OCI-LY7 (cell line): ENCODE measurements at regions not wholly inside any gene's neighbourhood (a gene's known extent, or its start where the extent isn't known, plus 50 kb on each side); places are given as distances from the start of the nearest gene placed in this dataset.

Experiments used
- BruUV-seq: library from RNA; stranded (reverse); fragments of 400-500 nt; replicated peaks from 2 replicates; lab custom pipeline; 2021; lab: Mats Ljungman, UMichigan
- CTCF ChIA-PET: fragments of 300-600 bp; sonication (Branson Sonifier 250); formaldehyde crosslinking; loops from one replicate; lab custom pipeline; 2022; ENCODE audit warnings: antibody characterized with exemption; ENCODE audit not compliant: unreplicated experiment; lab: Charles Lee
- POLR2A ChIA-PET: fragments of 300-600 bp; sonication (Branson Sonifier 250); formaldehyde crosslinking; loops from one replicate; lab custom pipeline; 2022; ENCODE audit warnings: antibody characterized with exemption; lab: Charles Lee
- DNase-seq: peaks from one replicate; pipeline ENCODE4 v3.0.0-alpha.2; 2015; ENCODE audit warnings: low spot score
- H2AFZ ChIP-seq: fragments of 200-600 bp; sonication (generic), shearing (Covaris generic); 2 replicates; pipeline ENCODE4 v1.6.1; 2014; ENCODE audit warnings: mild to moderate bottlenecking, antibody characterized with exemption, low read length, moderate library complexity
- H3K27ac ChIP-seq: fragments of 200-600 bp; sonication (generic); 2 replicates; pipeline ENCODE4 v1.5.1; 2014; ENCODE audit warnings: mixed run types, low read depth, mild to moderate bottlenecking, moderate library complexity, low read length, inconsistent platforms; ENCODE audit not compliant: poor library complexity, severe bottlenecking
- H3K36me3 ChIP-seq: fragments of 200-600 bp; sonication (generic); 2 replicates; pipeline ENCODE4 v1.6.1; 2014; ENCODE audit warnings: mild to moderate bottlenecking, antibody characterized with exemption, low read length, moderate library complexity, mixed read lengths; ENCODE audit not compliant: insufficient read depth
- H3K4me1 ChIP-seq: fragments of 200-600 bp; sonication (generic); 2 replicates; pipeline ENCODE4 v1.5.1; 2014; ENCODE audit warnings: mild to moderate bottlenecking, low read length; ENCODE audit not compliant: insufficient read depth, poor library complexity, severe bottlenecking
- H3K4me2 ChIP-seq: fragments of 200-600 bp; sonication (generic); 2 replicates; pipeline ENCODE4 v1.6.1; 2014; ENCODE audit warnings: mild to moderate bottlenecking, low read length
- H3K4me3 ChIP-seq: fragments of 200-600 bp; sonication (generic); 2 replicates; pipeline ENCODE4 v1.5.1; 2014; ENCODE audit warnings: mild to moderate bottlenecking, low read depth, low read length; ENCODE audit not compliant: poor library complexity, severe bottlenecking
- H3K79me2 ChIP-seq: fragments of 200-600 bp; sonication (generic); 2 replicates; pipeline ENCODE4 v1.6.1; 2016; ENCODE audit warnings: low read depth, mild to moderate bottlenecking, low read length, moderate library complexity, mixed read lengths; ENCODE audit not compliant: insufficient read depth
- H3K9me2 ChIP-seq: fragments of 200-600 bp; sonication (generic); 2 replicates; pipeline ENCODE4 v1.6.1; 2016; ENCODE audit warnings: mild to moderate bottlenecking, low read length, mixed read lengths; ENCODE audit not compliant: insufficient read depth
- H3K9me3 ChIP-seq: fragments of 200-600 bp; sonication (generic); 2 replicates; pipeline ENCODE4 v1.6.1; 2014; ENCODE audit warnings: mild to moderate bottlenecking, mixed run types, low read length, mixed read lengths
- H4K20me1 ChIP-seq: fragments of 200-600 bp; sonication (generic); 2 replicates; pipeline ENCODE4 v1.6.1; 2014; ENCODE audit warnings: mild to moderate bottlenecking, antibody characterized with exemption, low read length, moderate library complexity, mixed read lengths; ENCODE audit not compliant: insufficient read depth
- CTCF ChIP-seq: fragments of 200-600 bp; sonication (generic); conservative IDR thresholded peaks from 2 replicates; pipeline ENCODE4 v1.5.1; 2014; ENCODE audit warnings: mild to moderate bottlenecking, antibody characterized with exemption, low read length, moderate library complexity, mixed read lengths
- EZH2phosphoT487 ChIP-seq: fragments of 200-600 bp; sonication (generic); IDR thresholded peaks from 2 replicates; pipeline ENCODE4 v1.6.1; 2018; ENCODE audit warnings: low read depth, borderline replicate concordance, mild to moderate bottlenecking, mixed run types, antibody characterized with exemption, low read length, moderate library complexity, mixed read lengths
- intact Hi-C: fragments of 100-400 bp; cut with micrococcal nuclease; formaldehyde crosslinking; loops from one replicate; pipeline ENCODE4 v1.10.0; 2022; ENCODE audit not compliant: unreplicated experiment

DNA sequence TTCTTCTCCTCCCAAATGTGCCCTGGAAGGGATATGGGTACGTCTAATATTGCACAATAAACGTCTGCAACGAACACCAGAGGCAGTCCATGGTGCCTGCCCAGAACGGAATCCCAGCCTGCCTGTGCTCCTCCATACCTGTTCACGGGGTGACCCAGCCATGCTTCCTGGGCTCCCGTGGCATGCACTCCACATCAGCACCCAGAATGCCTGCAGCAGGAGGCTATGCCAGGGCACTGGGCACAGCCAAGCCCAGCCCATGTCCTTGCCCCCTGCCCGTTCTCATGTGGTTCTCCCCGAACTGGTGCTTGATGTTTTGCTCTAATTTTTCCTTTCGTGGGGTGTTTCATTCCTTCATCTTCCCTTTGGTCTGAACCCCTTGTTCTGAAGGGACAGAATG, 404.3 kb downstream of the BCL11B start:
- intact Hi-C loops, result no loop called here
- ChIA-PET CTCF (no interaction called here), POLR2A (no interaction called here)
- TF ChIP-seq CTCF, result no peak
- TF ChIP-seq EZH2phosphoT487, result no peak
- Histone ChIP-seq H3K4me2 (no peak overlapping the region), H3K36me3 (no peaks in the 10 kb centered on the region), H3K27ac (no peak overlapping the region), H4K20me1 (no peaks in the 10 kb centered on the region), H3K4me3 (no peak overlapping the region), H3K4me1 (no peaks in the 10 kb centered on the region), H3K79me2 (no peaks in the 10 kb centered on the region), H3K9me3 (no peaks in the 10 kb centered on the region), H3K9me2 (no peaks in the 10 kb centered on the region), H2AFZ (no peak overlapping the region)
- DNase-seq, result no peak
- BruUV-seq, result no TSS peak

DNA sequence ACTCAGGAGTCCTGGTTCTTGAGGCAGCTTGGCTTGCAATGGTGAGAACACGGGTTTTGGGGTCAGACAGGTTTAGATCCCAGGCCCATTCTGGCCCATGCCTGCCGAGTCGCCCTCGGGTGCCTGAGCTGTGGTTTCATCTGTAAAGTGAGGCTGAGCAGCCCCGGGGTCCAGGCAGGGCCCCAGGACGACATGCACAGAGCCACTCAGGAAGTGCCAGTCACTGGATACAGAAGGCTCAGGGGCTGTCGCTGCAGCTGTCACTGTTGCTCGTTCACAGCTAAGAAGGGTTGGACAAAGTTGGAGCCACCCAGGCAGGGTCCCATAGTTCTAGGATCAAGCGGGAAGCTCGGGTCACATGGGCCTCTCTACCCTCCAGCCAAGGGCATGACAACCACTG, 403.1 kb downstream of the BCL11B start:
- H4K20me1 ChIP-seq, result no peaks in the 10 kb centered on the region
- intact Hi-C loops, result no loop called here
- TF ChIP-seq CTCF (no peak), EZH2phosphoT487 (no peak)
- POLR2A ChIA-PET, result no interaction called here
- no peak overlapping the region for H3K27ac ChIP-seq
- H2AFZ ChIP-seq, result no peak overlapping the region
- CTCF ChIA-PET, result no interaction called here
- no peak overlapping the region for H3K4me3 ChIP-seq
- H3K9me3 ChIP-seq, result no peaks in the 10 kb centered on the region
- no TSS peak for BruUV-seq
- H3K9me2 ChIP-seq, result no peaks in the 10 kb centered on the region
- H3K36me3 ChIP-seq, result no peaks in the 10 kb centered on the region
- no peaks in the 10 kb centered on the region for H3K4me1 ChIP-seq
- no peak overlapping the region for H3K4me2 ChIP-seq
- DNase-seq, result no peak
- no peaks in the 10 kb centered on the region for H3K79me2 ChIP-seq

- no peak for TF ChIP-seq CTCF
- no peak for TF ChIP-seq EZH2phosphoT487
- Histone ChIP-seq H4K20me1 (no peaks in the 10 kb centered on the region), H3K9me2 (no peaks in the 10 kb centered on the region), H3K9me3 (no peaks in the 10 kb centered on the region), H3K79me2 (no peaks in the 10 kb centered on the region), H3K4me3 (no peak overlapping the region), H3K4me1 (no peaks in the 10 kb centered on the region), H2AFZ (no peak overlapping the region), H3K36me3 (no peaks in the 10 kb centered on the region), H3K4me2 (no peak overlapping the region), H3K27ac (no peak overlapping the region)
- ChIA-PET POLR2A (no interaction called here), CTCF (no interaction called here)
- intact Hi-C loops, result loop anchor here (5.0 kb wide), 1 partner anchor 314 kb away; no protein-coding TSS in a partner anchor
- no TSS peak for BruUV-seq
- DNase-seq, result no peak
Measured at GRCh38 chr14:98871796-98872195, 400.2 kb downstream of the BCL11B start.
